ENCODE measurements at regions not wholly inside any gene's neighbourhood (a gene's known extent, or its start where the extent isn't known, plus 50 kb on each side); places are given as distances from the start of the nearest gene placed in this dataset.

DNA sequence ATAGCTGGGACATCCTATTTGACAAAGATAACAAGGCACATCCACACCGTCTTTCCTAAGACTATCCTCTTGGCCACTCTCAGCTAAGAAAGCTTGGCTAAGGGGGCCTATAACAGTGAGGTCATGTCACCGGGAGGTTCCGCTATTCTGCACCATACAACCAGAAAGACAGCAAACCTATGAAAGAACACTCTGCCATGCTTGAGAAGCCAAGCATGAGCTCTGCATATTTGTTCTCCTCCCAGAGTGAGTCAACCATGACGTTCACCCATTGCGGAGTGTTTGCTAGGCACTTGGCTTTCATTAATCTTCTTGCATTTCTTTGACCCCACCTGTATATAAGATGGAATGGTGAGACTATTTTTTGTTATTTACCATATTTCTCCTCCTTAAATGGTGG lies 141.2 kb downstream of the GMNC start:
- in situ Hi-C loops (cut with HindIII; ENCODE audit: extremely low pct_ligation_motif_present, low pct_unique_long_range_greater_than_20kb) = no loop called here
- intact Hi-C loops (cut with micrococcal nuclease; ENCODE audit: unreplicated experiment) = loop anchor here (5.0 kb wide), 1 partner anchor 1326 kb away; no protein-coding TSS in a partner anchor
- Histone ChIP-seq H4K20me1 (ENCODE audit: insufficient read depth, low read length) (no peaks in the 10 kb centered on the region), H3K9me3 (ENCODE audit: low read length) (no peaks in the 10 kb centered on the region), H3K4me2 (ENCODE audit: low read depth, low read length) (no peak overlapping the region), H3K27ac (ENCODE audit: extremely low read length, insufficient read depth, low read length) (no peak overlapping the region), H3K27me3 (ENCODE audit: control insufficient read depth in 1 of 2, insufficient read depth in 2 of 2, low read length in 2 of 2) (no peaks in the 10 kb centered on the region), H3K36me3 (replicated peaks in 1 of 2; ENCODE audit: control insufficient read depth in 1 of 2, insufficient read depth in 2 of 2, low read length in 2 of 2) (no peaks in the 10 kb centered on the region), H2AFZ (ENCODE audit: low read length) (no peak overlapping the region), H3K4me3 (replicated peaks in 1 of 3; ENCODE audit: insufficient read depth in 1 of 3, low read depth in 2 of 3, low read length in 3 of 3) (no peak overlapping the region), H3K4me1 (ENCODE audit: insufficient read depth, low read length) (no peaks in the 10 kb centered on the region), H3K79me2 (ENCODE audit: insufficient read depth, low read length) (no peaks in the 10 kb centered on the region), H3K9ac (ENCODE audit: insufficient read depth, low read depth, low read length) (no peak overlapping the region)
- FAIRE-seq (no peak), DNase-seq (ENCODE audit: low spot score) (no peak), ATAC-seq (no peak)
- no TSS peak for BruUV-seq (replicated peaks)
- WGBS (ENCODE audit: low lambda C conversion rate) = 51% methylated on average over 5 of the region's 5 CpGs
- TF ChIP-seq ZNF20 (CRISPR knock-in tag; IDR thresholded peaks at IDR 0.05) = no peak
- CTCF ChIA-PET (ENCODE audit: low intra/inter-chr PET ratio, low total read pairs) = no interaction called here
- POLR2A ChIA-PET = no interaction called here

DNA sequence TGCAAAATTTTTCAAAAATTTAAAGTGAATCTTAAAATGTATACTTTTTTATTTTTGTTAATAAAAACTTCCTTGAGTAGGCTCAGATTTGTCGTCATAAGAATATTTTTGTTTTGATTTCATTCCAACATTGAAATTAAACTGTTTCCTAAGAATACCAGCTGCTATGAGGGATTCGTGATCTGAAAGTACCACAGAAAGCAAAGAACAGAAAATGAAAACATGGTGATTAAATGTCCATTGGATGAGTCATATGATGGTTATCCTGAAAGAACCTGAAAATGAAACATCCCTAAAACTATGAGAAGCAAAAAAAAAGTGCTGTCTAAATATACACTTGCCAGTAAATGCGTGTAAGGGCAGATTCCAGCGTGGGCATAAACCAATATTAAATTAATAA lies 143.8 kb downstream of the GMNC start:
- H2AFZ ChIP-seq (ENCODE audit: low read length) = no peak overlapping the region
- no peak for DNase-seq (ENCODE audit: low spot score)
- H3K27ac ChIP-seq (ENCODE audit: extremely low read length, insufficient read depth, low read length) = no peak overlapping the region
- no peaks in the 10 kb centered on the region for H3K79me2 ChIP-seq (ENCODE audit: insufficient read depth, low read length)
- intact Hi-C loops (cut with micrococcal nuclease; ENCODE audit: unreplicated experiment) (no loop called here), in situ Hi-C loops (cut with HindIII; ENCODE audit: extremely low pct_ligation_motif_present, low pct_unique_long_range_greater_than_20kb) (no loop called here)
- POLR2A ChIA-PET = no interaction called here
- no peaks in the 10 kb centered on the region for H3K27me3 ChIP-seq (ENCODE audit: control insufficient read depth in 1 of 2, insufficient read depth in 2 of 2, low read length in 2 of 2)
- H3K4me1 ChIP-seq (ENCODE audit: insufficient read depth, low read length) = no peaks in the 10 kb centered on the region
- no peak for ATAC-seq
- no peak overlapping the region for H3K4me2 ChIP-seq (ENCODE audit: low read depth, low read length)
- TF ChIP-seq, protein P1, sequence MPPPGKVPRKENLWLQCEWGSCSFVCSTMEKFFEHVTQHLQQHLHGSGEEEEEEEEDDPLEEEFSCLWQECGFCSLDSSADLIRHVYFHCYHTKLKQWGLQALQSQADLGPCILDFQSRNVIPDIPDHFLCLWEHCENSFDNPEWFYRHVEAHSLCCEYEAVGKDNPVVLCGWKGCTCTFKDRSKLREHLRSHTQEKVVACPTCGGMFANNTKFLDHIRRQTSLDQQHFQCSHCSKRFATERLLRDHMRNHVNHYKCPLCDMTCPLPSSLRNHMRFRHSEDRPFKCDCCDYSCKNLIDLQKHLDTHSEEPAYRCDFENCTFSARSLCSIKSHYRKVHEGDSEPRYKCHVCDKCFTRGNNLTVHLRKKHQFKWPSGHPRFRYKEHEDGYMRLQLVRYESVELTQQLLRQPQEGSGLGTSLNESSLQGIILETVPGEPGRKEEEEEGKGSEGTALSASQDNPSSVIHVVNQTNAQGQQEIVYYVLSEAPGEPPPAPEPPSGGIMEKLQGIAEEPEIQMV (CRISPR knock-in tag; IDR thresholded peaks at IDR 0.05; ENCODE audit: low read depth) = no peak
- TF ChIP-seq, protein P2, sequence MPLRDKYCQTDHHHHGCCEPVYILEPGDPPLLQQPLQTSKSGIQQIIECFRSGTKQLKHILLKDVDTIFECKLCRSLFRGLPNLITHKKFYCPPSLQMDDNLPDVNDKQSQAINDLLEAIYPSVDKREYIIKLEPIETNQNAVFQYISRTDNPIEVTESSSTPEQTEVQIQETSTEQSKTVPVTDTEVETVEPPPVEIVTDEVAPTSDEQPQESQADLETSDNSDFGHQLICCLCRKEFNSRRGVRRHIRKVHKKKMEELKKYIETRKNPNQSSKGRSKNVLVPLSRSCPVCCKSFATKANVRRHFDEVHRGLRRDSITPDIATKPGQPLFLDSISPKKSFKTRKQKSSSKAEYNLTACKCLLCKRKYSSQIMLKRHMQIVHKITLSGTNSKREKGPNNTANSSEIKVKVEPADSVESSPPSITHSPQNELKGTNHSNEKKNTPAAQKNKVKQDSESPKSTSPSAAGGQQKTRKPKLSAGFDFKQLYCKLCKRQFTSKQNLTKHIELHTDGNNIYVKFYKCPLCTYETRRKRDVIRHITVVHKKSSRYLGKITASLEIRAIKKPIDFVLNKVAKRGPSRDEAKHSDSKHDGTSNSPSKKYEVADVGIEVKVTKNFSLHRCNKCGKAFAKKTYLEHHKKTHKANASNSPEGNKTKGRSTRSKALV (CRISPR knock-in tag; IDR thresholded peaks at IDR 0.05) = no peak
- TF ChIP-seq ZNF563 (CRISPR knock-in tag; IDR thresholded peaks at IDR 0.05) (no peak), TGIF2 (CRISPR knock-in tag; IDR thresholded peaks at IDR 0.05) (no peak), GTF2F1 (IDR thresholded peaks at IDR 0.05; ENCODE audit: low read length) (no peak), ISX (CRISPR knock-in tag; conservative IDR thresholded peaks at IDR 0.05) (no peak)
- no peaks in the 10 kb centered on the region for H4K20me1 ChIP-seq (ENCODE audit: insufficient read depth, low read length)
- H3K9me3 ChIP-seq (ENCODE audit: low read length) = no peaks in the 10 kb centered on the region
- BruUV-seq (replicated peaks) = no TSS peak
- CTCF ChIA-PET (ENCODE audit: low intra/inter-chr PET ratio, low total read pairs) = no interaction called here
- H3K36me3 ChIP-seq (replicated peaks in 1 of 2; ENCODE audit: control insufficient read depth in 1 of 2, insufficient read depth in 2 of 2, low read length in 2 of 2) = no peaks in the 10 kb centered on the region
- H3K9ac ChIP-seq (ENCODE audit: insufficient read depth, low read depth, low read length) = no peak overlapping the region
- H3K4me3 ChIP-seq (replicated peaks in 1 of 3; ENCODE audit: insufficient read depth in 1 of 3, low read depth in 2 of 3, low read length in 3 of 3) = no peak overlapping the region
- no peak for FAIRE-seq
- WGBS (ENCODE audit: low lambda C conversion rate) = 26% methylated on average over 4 of the region's 4 CpGs

All from HepG2 (cell line).